ENCODE measurements at regions not wholly inside any gene's neighbourhood (a gene's known extent, or its start where the extent isn't known, plus 50 kb on each side); places are given as distances from the start of the nearest gene placed in this dataset.

- Histone ChIP-seq H3K27ac (no peak overlapping the region), H3K79me2 (no peaks in the 10 kb centered on the region), H3K4me2 (no peak overlapping the region), H2AFZ (no peak overlapping the region), H3K9me3 (ENCODE audit: low read depth) (no peaks in the 10 kb centered on the region), H3K4me1 (ENCODE audit: insufficient read depth) (no peaks in the 10 kb centered on the region), H3K27me3 (no peaks in the 10 kb centered on the region), H3K36me3 (replicated peaks; ENCODE audit: insufficient read depth, low read depth) (no peaks in the 10 kb centered on the region), H3K9me2 (replicated peaks; ENCODE audit: insufficient read depth) (no peaks in the 10 kb centered on the region), H4K20me1 (ENCODE audit: insufficient read depth, poor library complexity, severe bottlenecking) (no peaks in the 10 kb centered on the region), H3K4me3 (no peak overlapping the region)
- 61% methylated on average over 4 of the region's 4 CpGs for WGBS (ENCODE audit: low lambda C conversion rate, missing lambda C conversion rate)
- no peak for TF ChIP-seq CTCF (IDR thresholded peaks at IDR 0.05; ENCODE audit: poor library complexity)
- DNase-seq (ENCODE audit: low spot score), result no peak
Measured at GRCh38 chr12:30858471-30858870, 68.1 kb upstream of the TSPAN11 start.

GRCh38 chr12:30853561-30854133 lies 72.9 kb upstream of the TSPAN11 start:
- no peak for DNase-seq (ENCODE audit: low spot score)
- no peak overlapping the region for H3K4me2 ChIP-seq
- no peaks in the 10 kb centered on the region for H4K20me1 ChIP-seq (ENCODE audit: insufficient read depth, poor library complexity, severe bottlenecking)

GRCh38 chr12:30850684-30851083 lies 75.9 kb upstream of the TSPAN11 start:
- Histone ChIP-seq H2AFZ (no peak overlapping the region), H3K4me1 (ENCODE audit: insufficient read depth) (no peaks in the 10 kb centered on the region), H3K9me3 (ENCODE audit: low read depth) (no peaks in the 10 kb centered on the region), H3K9me2 (replicated peaks; ENCODE audit: insufficient read depth) (no peaks in the 10 kb centered on the region), H3K27ac (no peak overlapping the region), H3K27me3 (no peaks in the 10 kb centered on the region), H3K79me2 (no peaks in the 10 kb centered on the region), H4K20me1 (ENCODE audit: insufficient read depth, poor library complexity, severe bottlenecking) (no peaks in the 10 kb centered on the region), H3K36me3 (replicated peaks; ENCODE audit: insufficient read depth, low read depth) (no peaks in the 10 kb centered on the region), H3K4me2 (peak overlapping the region; percentile 74), H3K4me3 (no peak overlapping the region)
- 34% methylated on average over 8 of the region's 8 CpGs for WGBS (ENCODE audit: low lambda C conversion rate, missing lambda C conversion rate)
- no peak for DNase-seq (ENCODE audit: low spot score)
- TF ChIP-seq CTCF (IDR thresholded peaks at IDR 0.05; ENCODE audit: poor library complexity) (no peak), EZH2 (IDR thresholded peaks at IDR 0.05; ENCODE audit: borderline replicate concordance) (no peak), EZH2phosphoT487 (IDR thresholded peaks at IDR 0.05; ENCODE audit: low read depth, severe bottlenecking, unreplicated experiment) (no peak)

More at GRCh38 chr12:30853561-30854133, 72.9 kb upstream of the TSPAN11 start:
- no peak for TF ChIP-seq CTCF (IDR thresholded peaks at IDR 0.05; ENCODE audit: poor library complexity)
- TF ChIP-seq EZH2phosphoT487 (IDR thresholded peaks at IDR 0.05; ENCODE audit: low read depth, severe bottlenecking, unreplicated experiment), result no peak
- TF ChIP-seq EZH2 (IDR thresholded peaks at IDR 0.05; ENCODE audit: borderline replicate concordance), result no peak
- H3K36me3 ChIP-seq (replicated peaks; ENCODE audit: insufficient read depth, low read depth), result no peaks in the 10 kb centered on the region
- H3K27ac ChIP-seq, result no peak overlapping the region
- no peaks in the 10 kb centered on the region for H3K27me3 ChIP-seq
- H3K4me3 ChIP-seq, result no peak overlapping the region
- no peak overlapping the region for H2AFZ ChIP-seq
- no peaks in the 10 kb centered on the region for H3K9me2 ChIP-seq (replicated peaks; ENCODE audit: insufficient read depth)
- H3K9me3 ChIP-seq (ENCODE audit: low read depth), result no peaks in the 10 kb centered on the region
- H3K4me1 ChIP-seq (ENCODE audit: insufficient read depth), result no peaks in the 10 kb centered on the region
- 91% methylated on average over 16 of the region's 20 CpGs for WGBS (ENCODE audit: low lambda C conversion rate, missing lambda C conversion rate)
- no peaks in the 10 kb centered on the region for H3K79me2 ChIP-seq

GRCh38 chr12:30847259-30847658 lies 79.3 kb upstream of the TSPAN11 start:
- no peaks in the 10 kb centered on the region for H3K9me2 ChIP-seq (replicated peaks; ENCODE audit: insufficient read depth)
- no peaks in the 10 kb centered on the region for H3K9me3 ChIP-seq (ENCODE audit: low read depth)
- TF ChIP-seq EZH2phosphoT487 (IDR thresholded peaks at IDR 0.05; ENCODE audit: low read depth, severe bottlenecking, unreplicated experiment) (no peak), EZH2 (IDR thresholded peaks at IDR 0.05; ENCODE audit: borderline replicate concordance) (no peak), CTCF (IDR thresholded peaks at IDR 0.05; ENCODE audit: poor library complexity) (peak; percentile 80)
- no peak overlapping the region for H2AFZ ChIP-seq
- H4K20me1 ChIP-seq (ENCODE audit: insufficient read depth, poor library complexity, severe bottlenecking), result no peaks in the 10 kb centered on the region
- H3K36me3 ChIP-seq (replicated peaks; ENCODE audit: insufficient read depth, low read depth), result no peaks in the 10 kb centered on the region
- no peaks in the 10 kb centered on the region for H3K79me2 ChIP-seq
- no peak overlapping the region for H3K27ac ChIP-seq
- peak; percentile 77 for DNase-seq (ENCODE audit: low spot score)
- H3K27me3 ChIP-seq, result no peaks in the 10 kb centered on the region
- H3K4me3 ChIP-seq, result no peak overlapping the region
- no peaks in the 10 kb centered on the region for H3K4me1 ChIP-seq (ENCODE audit: insufficient read depth)
- no peak overlapping the region for H3K4me2 ChIP-seq
- 35% methylated on average over 3 of the region's 3 CpGs for WGBS (ENCODE audit: low lambda C conversion rate, missing lambda C conversion rate)

Measured in hepatocyte (in vitro differentiated cells).